HCT116 (cell line): ENCODE measurements at regions not wholly inside any gene's neighbourhood (a gene's known extent, or its start where the extent isn't known, plus 50 kb on each side); places are given as distances from the start of the nearest gene placed in this dataset.

Source experiments
- CTCF ChIP-seq, 3 experiments: fragments of 200-600 bp in 1 of 3; sonication (generic) in 1 of 3; IDR thresholded peaks in 2 of 3; conservative IDR thresholded peaks in 1 of 3; 2 replicates each; pipeline ENCODE4 v1.5.1; 2012 to 2017; ENCODE audit warnings: low read depth in 2 of 3, low read length in 2 of 3, antibody characterized with exemption in 1 of 3, borderline replicate concordance in 1 of 3, control low read depth in 1 of 3, mild to moderate bottlenecking in 1 of 3, mixed read lengths in 1 of 3, mixed run types in 1 of 3, moderate library complexity in 1 of 3; ENCODE audit not compliant: insufficient read depth in 1 of 3
- POLR2A ChIP-seq: IDR thresholded peaks from 2 replicates; pipeline ENCODE4 v1.7.0; 2011; ENCODE audit warnings: borderline replicate concordance; ENCODE audit not compliant: insufficient read depth, insufficient read length; ENCODE audit errors: extremely low read depth

- no peak for TF ChIP-seq CTCF (IDR thresholded peaks at IDR 0.05 in 2 of 3, conservative IDR thresholded peaks at IDR 0.05 in 1 of 3; ENCODE audit: borderline replicate concordance in 1 of 3, insufficient read depth in 1 of 3, low read depth in 2 of 3, low read length in 2 of 3)
- TF ChIP-seq POLR2A: no peak
Observed at GRCh38 chr4:60726779-60727178, 473.3 kb upstream of the ADGRL3 start.
